ENCODE measurements at regions not wholly inside any gene's neighbourhood (a gene's known extent, or its start where the extent isn't known, plus 50 kb on each side); places are given as distances from the start of the nearest gene placed in this dataset.

- TF ChIP-seq POLR2A (IDR thresholded peaks at IDR 0.05; ENCODE audit: low read depth, low read length) (no peak), RCOR1 (IDR thresholded peaks at IDR 0.05; ENCODE audit: insufficient replicate concordance, low read length) (no peak), CTCF (conservative IDR thresholded peaks at IDR 0.05; ENCODE audit: low read depth, low read length) (no peak), RFX5 (IDR thresholded peaks at IDR 0.05; ENCODE audit: low read depth, low read length) (no peak), SMC3 (IDR thresholded peaks at IDR 0.05; ENCODE audit: low read depth, low read length) (no peak), MAFK (IDR thresholded peaks at IDR 0.05; ENCODE audit: low read depth, low read length) (no peak), MAZ (IDR thresholded peaks at IDR 0.05; ENCODE audit: borderline replicate concordance, low read depth, low read length) (no peak), CEBPB (IDR thresholded peaks at IDR 0.05; ENCODE audit: low read depth, low read length) (no peak), RAD21 (IDR thresholded peaks at IDR 0.05; ENCODE audit: low read length) (no peak)
These were observed 240.0 kb upstream of the SGCG start for GRCh38 chr13:22940736-22941135.
